ENCODE measurements at regions not wholly inside any gene's neighbourhood (a gene's known extent, or its start where the extent isn't known, plus 50 kb on each side); places are given as distances from the start of the nearest gene placed in this dataset.

GRCh38 chr4:123673971-123674370 is 277.4 kb downstream of the SPRY1 start:
- TF ChIP-seq CTCF (IDR thresholded peaks at IDR 0.05; ENCODE audit: poor library complexity, severe bottlenecking), result no peak
- no peak for TF ChIP-seq RAD21 (conservative IDR thresholded peaks at IDR 0.05)
- TF ChIP-seq MXI1 (conservative IDR thresholded peaks at IDR 0.05; ENCODE audit: poor library complexity, severe bottlenecking), result no peak

Data from neural cell (in vitro differentiated cells).